Stimulated activated CD4-positive, alpha-beta T cell treated with anti-CD3 and anti-CD28 coated beads, Interleukin-1b, Interleukin-23, amount 100 ng/mL, for 24 hours (primary cell): ENCODE measurements at regions not wholly inside any gene's neighbourhood (a gene's known extent, or its start where the extent isn't known, plus 50 kb on each side); places are given as distances from the start of the nearest gene placed in this dataset.

ENCODE experiments used
- DNase-seq, 4 experiments: peaks; one replicate each; pipeline ENCODE4 v3.0.0-alpha.2; 2020; ENCODE audit warnings: low read depth in 4 of 4, low spot score in 1 of 4

DNA sequence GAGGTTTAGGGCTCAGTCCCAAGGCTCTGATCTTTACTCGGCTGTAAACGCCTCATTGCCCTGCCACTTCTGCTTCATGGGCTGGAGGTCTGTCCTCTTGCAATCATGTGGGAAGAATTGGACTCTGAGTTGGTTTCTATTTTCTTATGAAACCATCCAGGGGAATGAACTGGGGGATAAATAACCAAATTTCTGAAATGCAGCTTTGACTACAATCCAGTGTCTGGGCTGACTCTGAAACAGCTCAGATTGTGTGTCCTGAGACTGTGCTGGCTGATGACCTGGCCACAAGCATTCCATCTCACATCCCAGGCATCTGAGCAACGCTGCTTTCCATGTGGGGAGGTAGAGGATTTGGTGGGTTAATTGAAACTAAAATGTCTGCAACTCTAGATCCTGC, 71.0 kb upstream of the GALNT15 start:
- no peak for DNase-seq

DNA sequence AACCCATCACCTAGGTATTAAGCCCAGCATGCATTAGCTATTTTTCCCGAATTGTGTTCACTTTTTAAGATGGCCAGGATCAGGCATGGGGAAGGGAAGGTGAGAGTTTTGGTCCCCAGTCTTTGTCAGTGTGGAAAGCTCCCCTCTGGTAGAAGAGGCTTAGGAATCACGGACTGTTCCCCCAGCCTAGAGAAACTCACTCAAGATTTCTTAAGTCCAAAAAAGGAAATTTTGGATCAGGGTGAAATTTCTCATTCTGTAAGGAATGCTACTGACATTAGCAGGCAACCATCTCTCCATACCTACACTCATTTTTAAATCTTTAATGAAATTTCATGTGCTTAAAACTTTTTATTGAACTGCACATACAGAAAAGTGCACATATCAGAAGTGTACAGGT, 70.3 kb upstream of the GALNT15 start:
- no peak for DNase-seq

- DNase-seq = no peak
Measured at GRCh38 chr3:16106050-16106449, 68.4 kb upstream of the GALNT15 start.

- no peak for DNase-seq
Measured at GRCh38 chr3:16108424-16108823, 66.1 kb upstream of the GALNT15 start.

DNA sequence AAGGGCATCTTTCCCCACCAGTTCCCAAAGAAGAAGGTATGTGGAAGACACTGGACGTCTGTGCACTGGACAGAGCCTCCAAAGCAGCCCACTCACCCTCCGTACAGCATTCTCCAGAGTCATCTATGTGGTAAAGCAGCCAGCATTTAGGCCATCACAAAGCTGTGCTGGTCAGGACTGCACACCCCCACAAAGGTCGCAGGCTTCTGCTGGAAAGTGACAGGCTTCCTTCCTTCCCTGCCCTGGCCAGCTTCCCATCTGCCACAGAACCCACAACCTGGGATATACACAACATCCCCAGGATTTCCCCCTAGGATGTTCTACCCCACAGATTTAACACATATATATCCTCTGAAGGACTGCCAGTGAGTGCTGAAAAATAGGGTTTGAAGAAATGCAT, 64.6 kb upstream of the GALNT15 start:
- no peak for DNase-seq

GRCh38 chr3:16112910-16113504, 61.5 kb upstream of the GALNT15 start:
- no peak for DNase-seq

DNA sequence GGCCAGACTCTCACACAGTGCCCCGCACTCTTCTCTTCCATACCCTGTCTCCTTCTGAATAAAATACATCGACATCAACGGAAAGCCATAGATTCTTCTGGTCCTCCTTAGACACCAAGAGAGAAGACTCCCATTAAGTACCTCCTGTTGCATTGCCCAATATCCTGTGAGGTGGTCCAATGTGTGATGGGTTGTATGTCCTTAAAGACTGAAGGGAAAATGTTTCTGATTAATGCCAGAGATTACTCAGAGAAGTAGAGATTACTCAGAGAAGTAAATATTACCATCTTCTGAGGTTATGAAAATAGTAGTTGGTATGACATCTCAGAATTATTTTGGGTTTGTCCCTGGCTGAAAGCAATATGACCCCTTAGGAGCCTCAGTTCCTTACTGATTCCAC, 60.8 kb upstream of the GALNT15 start:
- DNase-seq = no peak

GRCh38 chr3:16114429-16114828, 60.1 kb upstream of the GALNT15 start:
- DNase-seq = no peak

DNA sequence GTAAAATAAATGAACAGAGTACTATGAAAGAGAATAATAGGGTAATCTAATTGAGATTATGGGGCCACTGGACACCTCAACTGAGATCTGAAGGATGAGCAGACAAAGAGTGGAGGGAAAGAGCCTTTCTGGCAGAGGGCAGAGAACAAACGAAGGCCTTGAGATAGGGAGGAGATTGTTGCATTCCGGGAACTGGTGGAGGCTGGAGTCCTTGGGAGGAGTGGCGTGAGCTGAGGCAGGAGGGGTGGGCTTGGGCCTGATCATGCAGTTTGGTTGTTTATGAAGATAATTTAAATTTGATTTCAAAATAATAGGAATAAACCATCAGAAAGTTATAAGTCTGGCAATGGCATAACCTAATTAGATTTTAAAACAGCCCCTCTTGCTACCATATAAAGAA, 59.5 kb upstream of the GALNT15 start:
- no peak for DNase-seq

GRCh38 chr3:16118396-16118795, 56.1 kb upstream of the GALNT15 start:
- DNase-seq = no peak

DNA sequence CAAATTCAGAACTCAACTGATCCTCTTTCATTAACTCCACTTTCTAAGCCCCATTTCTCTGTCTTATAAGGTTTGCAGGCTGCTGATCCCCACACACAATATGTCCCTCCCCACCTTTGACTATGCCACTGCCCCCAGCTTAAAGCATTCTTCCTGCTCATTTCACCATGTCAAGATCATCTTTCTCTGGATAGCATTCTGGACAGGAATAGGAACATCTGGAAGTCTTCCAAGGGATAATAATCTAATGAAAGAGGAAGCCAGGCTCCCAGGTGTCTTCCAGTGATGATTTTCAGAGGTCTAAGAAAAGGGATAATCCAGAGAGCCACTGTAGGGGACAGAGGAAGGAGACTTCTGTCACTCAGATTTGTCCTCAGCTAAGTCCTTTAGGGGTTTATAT, 54.6 kb upstream of the GALNT15 start:
- DNase-seq = no peak

GRCh38 chr3:16121391-16121790, 53.1 kb upstream of the GALNT15 start:
- DNase-seq = no peak

GRCh38 chr3:16122155-16122554, 52.3 kb upstream of the GALNT15 start:
- no peak for DNase-seq

- no peak for DNase-seq
Measured at GRCh38 chr3:16122661-16123060, 51.8 kb upstream of the GALNT15 start.

GRCh38 chr3:16124636-16125035, 49.8 kb upstream of the GALNT15 start:
- DNase-seq = no peak
